SHP77 (cell line): ENCODE measurements at regions not wholly inside any gene's neighbourhood (a gene's known extent, or its start where the extent isn't known, plus 50 kb on each side); places are given as distances from the start of the nearest gene placed in this dataset.

Source experiments
- DNase-seq, 2 experiments: peaks; one replicate each; lab custom pipeline; 2025; lab: John Stamatoyannopoulos, UW

DNA sequence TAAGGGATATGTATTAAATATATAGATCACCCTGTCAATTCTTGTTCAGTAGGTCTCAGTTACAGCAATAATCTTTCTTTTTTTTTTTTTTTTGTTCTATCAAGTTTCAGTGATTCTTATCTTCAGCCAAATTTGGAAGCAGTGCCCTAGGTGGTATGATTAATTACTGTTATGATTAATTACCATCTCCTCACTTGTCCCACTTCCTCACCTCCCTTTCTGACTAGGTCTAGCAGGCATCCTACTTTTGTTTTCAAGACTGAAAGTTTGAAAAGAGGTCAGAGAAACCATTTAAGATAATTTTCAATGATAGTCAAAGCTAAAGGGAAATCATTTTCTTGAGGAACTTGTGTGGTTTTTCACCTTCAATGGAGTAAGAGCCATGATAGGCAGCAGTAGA is 144.0 kb upstream of the CNTN4 start:
- DNase-seq: no peak

DNA sequence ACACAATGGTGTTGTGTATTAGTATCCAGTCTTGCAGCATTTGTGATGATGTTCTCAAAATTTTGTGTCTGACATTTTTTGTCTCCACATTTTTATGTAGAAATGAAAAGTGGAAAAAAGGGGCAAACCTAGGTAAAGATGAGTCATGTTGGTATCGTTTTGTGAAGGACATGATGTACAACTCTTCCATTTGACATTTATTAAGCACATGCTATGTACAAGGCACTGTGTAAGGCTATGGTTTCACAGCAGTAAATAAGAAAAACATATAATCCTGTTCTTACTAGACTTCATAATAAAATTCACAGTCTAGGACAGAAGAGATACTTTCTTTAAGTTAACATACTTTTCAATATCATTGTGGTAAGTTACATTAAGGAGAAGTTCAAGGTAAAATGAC is 143.5 kb upstream of the CNTN4 start:
- no peak for DNase-seq

DNA sequence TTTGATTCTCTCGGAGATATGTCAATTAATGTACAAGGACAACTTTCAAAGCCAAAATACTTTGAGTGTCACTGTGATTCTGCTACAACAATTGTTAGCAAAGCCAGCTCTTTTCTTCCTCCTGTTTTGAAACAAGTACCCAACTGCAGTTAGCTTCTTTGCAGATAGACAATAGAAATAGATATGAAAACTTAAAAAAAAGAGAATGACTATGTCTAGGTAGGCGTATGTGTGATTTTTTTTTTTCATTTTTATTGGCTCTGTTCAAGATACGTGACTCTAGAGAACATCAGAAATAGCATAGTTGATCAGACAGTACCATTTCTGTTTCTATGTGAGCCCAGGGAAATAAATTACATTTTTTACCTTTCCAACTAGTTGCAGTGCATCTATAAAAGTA is 142.9 kb upstream of the CNTN4 start:
- DNase-seq: no peak

DNA sequence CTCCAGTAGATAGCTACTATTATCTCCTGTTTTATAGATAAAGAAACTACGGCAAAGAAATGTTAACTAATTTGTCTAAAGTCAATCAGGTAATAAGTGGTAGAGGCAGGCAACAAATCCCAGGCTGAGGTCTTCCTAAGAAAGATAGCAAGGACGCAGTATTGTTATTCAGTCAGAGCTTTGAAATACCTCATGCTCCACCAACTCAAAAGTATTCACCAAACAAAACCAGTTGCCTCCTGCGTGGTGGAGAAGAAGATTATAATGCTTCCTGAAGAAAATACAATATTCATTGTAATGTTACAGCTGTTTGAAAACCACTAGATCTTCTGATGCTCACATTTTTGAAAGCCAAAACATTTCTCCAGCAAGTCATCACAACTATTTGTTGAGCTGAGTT is 138.2 kb upstream of the CNTN4 start:
- no peak for DNase-seq

DNA sequence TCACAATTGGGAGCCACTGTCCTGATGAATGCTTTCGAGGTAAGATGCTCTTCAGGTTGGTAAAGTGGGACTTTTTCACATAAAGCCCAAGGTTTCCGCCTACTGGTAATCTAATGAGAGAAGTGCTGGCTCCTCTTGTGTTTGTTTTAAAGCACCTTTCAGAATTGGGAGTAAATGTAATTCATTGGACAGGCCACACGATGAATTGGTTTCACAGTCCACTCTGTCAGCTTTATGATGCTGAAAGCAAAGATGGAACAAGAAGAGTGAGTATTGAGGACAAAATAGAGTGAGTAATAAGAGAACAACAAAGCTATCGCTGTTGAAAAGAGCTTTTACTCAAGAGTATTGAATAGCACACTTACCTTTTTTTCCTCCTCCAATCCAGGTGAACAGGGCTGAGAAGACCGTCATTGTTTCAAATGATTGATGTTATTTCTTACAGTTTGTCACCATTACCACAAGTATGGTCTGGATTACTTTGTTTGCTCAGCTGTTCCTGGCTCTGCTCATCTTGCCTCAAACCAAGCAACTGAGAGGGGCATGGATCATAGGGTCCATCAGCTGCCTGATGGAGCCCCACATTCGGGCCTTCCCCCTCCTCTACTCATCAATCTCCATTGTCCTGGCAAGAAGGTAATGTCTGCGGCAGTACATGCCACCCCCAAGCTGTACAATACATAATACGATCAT is 136.1 kb upstream of the CNTN4 start:
- peak; percentile 90 to 93 for DNase-seq

DNA sequence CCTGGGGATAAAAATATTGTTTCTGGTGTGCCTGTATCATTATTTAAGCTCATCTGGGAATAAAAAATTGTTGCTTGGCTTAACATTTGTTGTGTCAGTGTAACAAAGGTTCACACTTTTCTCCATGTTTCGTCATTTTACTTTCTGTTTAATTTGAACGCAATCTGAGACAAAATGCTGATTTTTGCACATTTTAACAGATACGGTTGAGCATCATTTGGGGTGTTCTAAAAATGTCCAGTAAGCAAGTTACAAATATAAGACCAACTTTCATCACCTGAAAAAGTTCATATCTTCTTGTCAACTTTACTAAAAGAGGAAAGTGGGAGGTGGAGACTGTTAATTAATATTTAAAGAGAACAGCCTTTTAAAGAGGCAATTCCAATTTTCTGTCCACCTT is 134.8 kb upstream of the CNTN4 start:
- DNase-seq: no peak

DNA sequence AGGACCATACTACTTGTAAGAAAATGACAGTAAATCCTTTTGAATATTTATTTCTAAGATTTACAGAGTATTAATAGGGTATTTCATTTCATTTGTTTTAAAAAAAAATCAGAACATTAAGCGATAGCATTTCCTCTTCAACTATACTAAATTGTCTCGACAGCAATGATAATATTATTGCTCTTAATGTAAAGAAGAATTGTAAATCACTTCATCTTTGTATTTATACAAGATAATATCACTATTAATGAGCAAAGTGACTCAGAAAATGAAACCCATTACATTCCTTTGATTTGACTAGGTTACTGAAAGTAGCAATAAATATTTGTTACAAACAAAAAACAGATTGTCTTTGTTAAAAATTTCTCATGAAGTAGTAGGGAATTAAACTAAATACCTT is 131.1 kb upstream of the CNTN4 start:
- DNase-seq: no peak

DNA sequence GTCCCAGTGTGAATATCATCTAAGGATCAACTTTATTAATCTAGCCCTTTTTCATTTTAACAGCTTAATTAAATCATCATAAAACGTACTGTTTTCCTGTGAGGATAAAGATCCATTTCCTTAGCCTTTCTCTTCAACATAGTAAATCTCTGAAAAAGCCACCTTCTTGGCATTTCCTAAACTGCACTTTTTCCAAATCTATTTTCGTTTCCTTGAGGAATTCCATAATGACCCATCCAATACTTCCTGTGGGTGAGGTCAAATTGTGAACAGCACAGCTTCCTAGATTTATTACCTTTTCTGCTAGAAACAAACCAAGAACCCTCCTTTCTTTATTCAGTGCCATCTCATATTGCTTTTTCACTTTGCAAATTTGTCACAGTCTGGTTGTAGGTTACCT is 129.4 kb upstream of the CNTN4 start:
- DNase-seq: no peak

DNA sequence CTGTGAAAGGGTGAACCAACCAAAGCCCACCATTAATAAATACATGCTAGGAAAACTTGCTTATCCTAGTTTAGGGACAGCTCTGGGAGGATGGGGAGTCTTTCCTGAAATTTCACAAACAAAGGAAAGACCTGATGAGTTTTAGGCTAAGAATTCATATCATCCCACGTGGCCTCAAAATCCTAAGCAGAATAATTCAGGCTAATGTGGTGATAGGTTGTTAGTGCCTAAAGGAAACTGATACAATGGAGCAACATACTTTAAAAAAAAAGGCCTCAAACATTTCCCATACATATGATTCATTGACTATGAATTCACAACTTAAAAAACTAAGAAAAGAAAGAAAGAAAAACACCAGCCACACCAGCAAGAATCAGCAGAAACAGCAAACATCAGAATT is 126.9 kb upstream of the CNTN4 start:
- DNase-seq: no peak

DNA sequence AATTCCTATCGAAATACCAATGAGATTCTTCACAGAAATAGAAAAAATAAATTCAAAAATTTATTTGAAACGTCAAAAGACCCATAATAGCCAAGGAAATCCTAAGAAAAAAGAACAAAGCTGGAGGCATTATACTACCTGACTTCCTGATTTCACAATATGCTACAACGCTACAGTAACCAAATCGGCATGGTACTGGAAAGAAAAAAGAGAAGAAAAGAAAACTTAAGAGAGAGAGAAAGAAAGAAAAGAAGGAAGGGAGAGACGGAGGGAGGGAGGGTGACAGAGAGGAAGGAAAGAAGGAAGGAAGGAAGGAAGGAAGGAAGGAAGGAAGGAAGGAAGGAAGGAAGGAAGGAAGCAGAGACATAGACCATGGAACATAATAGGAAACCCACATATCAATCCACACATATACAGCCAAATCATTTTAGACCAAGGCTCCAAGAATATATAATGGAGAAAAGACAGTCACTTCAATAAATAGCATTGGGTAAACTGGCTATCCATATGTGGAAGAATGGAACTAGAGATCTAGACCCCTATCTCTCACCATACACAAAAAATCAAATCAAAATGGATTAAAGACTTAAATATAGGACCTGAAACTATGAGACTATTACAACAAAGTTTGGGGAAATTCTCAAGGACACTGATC is 118.6 kb upstream of the CNTN4 start:
- no peak for DNase-seq

DNA sequence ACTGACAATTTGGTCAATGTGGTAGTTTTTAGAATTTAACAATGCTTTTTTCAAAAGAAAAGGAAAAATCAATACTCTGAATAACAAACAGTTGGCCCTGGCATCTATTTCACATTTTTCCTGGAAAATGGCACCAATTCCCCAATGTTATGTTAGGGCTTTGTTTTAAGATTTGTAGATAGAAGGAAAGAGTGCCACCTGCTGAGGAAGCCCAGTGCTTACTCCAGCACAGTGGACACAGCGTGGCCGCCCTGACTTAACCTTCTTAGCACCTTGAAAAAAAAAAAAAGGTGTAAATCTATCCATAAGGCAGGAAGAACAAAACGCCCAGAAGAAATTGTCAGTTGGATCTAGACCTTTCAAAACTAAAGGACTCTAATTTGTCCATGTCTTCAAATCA is 110.7 kb upstream of the CNTN4 start:
- peak in 1 of 2 experiments; percentile 48 for DNase-seq

DNA sequence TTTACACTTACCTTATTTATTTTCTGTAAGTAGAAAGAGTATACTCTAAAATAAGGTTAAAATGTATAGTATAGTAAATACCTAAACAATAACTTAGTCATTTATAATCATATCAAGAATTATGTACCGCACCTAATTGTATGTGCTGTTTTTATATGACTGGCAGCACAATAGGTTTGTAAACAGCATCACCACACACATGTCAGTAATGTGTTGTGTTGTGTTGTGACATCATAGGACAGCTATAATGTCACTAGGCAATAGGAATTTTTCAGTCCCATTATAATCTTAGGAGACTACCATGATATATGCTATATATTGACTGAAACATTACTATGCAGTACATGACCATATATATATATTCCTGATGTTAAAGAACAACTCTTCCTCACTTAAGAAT is 99.9 kb upstream of the CNTN4 start:
- no peak for DNase-seq

DNA sequence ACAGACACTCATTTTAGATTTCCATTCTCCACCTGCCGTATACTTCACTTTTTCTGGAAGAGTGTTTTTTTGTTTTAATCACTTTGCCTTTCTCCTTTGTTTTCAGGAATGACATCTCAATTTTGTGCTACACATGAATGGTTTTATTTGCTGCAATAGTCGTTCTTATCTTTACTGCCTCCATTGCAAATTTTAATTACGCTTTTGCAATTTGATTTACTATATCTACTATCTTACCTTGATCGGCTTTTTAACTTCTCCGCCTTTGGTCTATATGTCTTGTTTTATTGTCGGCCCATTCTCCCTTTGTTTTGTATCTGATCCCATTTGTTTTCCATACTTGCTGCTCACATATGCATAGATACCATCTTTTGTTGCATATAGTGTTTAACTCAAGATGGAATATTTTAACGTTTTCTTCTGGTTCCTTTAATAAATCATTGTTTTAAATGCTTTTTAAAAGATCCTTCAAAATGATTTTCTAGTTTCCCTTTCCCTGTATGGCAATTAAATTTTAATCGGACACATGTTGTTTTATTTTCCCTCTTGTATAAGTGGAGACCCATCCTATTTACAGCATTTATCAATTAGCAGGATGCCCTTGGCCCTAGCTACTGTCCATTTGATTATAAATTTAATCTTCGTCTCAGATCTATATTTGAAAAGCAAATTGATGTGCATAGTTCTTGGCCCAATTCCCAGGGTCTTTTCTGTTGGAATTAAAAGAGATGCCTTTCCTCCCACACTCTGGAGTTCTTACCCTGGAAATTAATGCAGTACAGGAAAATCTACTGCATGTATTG is 97.2 kb upstream of the CNTN4 start:
- no peak for DNase-seq

DNA sequence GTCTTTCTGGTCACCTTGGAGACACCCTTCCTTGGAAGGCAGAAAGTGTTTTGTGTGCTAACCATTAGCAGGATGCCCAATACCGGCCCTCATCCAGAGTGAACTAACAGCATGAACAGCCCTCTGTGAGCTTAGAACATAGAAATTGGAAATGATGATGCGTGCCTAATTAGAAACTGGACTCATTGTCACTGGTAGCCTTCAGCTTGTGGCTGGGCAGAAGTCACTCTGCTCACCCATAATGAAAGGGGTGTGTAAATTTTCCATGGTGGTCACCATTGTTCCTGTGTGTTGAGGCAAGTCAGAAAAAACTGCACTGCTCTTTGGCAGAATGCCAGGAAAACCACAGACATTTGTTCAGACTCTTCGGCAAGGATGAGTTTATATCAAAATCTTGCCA is 74.7 kb upstream of the CNTN4 start:
- DNase-seq: peak in 1 of 2 experiments; percentile 1

DNA sequence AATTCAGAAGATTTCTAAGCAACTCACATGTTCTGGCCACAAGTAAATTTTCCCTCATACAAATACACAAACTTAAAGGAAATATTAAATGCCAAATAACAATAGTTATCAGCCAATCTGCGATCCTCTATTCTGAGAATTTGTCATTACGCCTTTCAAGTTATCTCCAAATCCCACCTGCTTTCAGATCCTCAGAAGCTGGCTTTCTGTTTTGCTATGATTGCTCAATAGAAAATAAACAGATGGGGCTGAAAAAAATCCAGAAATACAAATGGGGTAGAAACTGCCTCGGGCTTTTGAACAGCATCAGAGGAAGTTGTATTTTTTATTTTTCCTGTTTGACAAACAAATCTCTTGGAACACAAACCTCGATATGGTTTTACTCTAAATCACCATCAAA is 74.0 kb upstream of the CNTN4 start:
- no peak for DNase-seq

DNA sequence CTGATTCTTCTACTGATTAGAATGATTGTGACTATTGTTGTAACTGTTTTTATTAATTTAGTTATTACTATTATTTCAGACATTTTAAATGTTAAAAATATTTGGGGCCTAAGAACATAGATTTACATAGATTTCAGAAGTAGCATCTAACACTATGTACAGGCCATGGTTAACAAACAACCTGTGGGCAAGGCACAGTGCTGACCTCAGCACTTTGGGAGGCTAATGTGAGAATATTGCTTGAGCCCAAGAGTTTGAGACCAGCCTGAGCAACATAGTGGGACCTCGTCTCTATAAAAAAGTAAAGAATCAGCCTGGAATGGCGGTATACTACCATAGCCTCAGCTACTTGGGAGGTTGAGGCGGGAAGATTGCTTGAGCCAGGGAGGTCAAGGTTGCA is 69.1 kb upstream of the CNTN4 start:
- DNase-seq: no peak

DNA sequence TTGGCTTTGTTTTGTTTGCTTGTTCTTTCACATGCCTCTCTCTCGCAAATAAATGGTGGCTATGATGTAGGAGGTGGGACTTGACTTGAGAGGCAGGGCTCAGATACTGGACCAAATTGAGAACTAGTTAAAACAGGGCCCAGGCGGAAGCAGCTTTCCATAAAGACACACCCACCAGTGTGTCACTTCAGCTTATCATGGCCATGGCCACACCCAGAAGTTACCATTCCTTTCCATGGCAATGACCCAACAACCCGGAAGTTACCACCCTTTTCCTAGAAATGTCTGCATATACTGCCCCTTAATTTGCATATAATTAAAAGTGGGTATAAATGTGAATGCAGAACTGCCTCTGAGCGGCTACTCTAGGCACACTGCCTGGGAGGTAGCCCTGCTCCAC is 62.6 kb upstream of the CNTN4 start:
- DNase-seq: no peak

DNA sequence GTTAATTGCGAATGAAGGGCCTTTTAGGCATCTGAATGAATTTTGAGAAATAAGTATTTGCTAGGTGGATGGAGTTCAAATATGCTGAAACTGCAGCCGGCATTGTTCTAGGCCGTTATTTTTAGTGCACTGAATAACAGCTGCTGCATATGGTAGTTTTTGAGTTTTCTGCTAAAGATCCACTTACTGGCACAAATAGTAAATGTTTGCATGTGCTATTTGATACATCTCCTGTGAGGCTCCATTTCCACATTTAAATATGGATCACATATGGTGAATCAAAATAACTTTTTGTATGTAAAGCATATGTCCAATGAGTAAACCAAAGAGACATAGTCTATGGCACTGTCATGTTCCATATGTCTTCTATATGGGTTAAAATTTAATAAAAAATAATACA is 56.7 kb upstream of the CNTN4 start:
- DNase-seq: no peak
